ENCODE measurements at regions not wholly inside any gene's neighbourhood (a gene's known extent, or its start where the extent isn't known, plus 50 kb on each side); places are given as distances from the start of the nearest gene placed in this dataset.
A peak's percentile ranks its signal among the peaks of the same experiment; 100 is the strongest.

GRCh38 chr21:43348170-43348766 is 78.7 kb downstream of the SIK1 start:
- no peak for DNase-seq

GRCh38 chr21:43347461-43348169 is 79.3 kb downstream of the SIK1 start:
- no peak for DNase-seq

- DNase-seq: no peak
These were observed 80.4 kb downstream of the SIK1 start for GRCh38 chr21:43346551-43346950.

GRCh38 chr21:43345746-43346409 is 81.1 kb downstream of the SIK1 start:
- no peak for DNase-seq

- no peak for DNase-seq
These were observed 81.7 kb downstream of the SIK1 start for GRCh38 chr21:43345046-43345745.

GRCh38 chr21:43343992-43344886 is 82.7 kb downstream of the SIK1 start:
- no peak for DNase-seq

GRCh38 chr21:43343095-43343991 is 83.6 kb downstream of the SIK1 start:
- DNase-seq: peak; percentile 86

GRCh38 chr21:43342301-43342881 is 84.5 kb downstream of the SIK1 start:
- no peak for DNase-seq

- no peak for DNase-seq
These were observed 85.4 kb downstream of the SIK1 start for GRCh38 chr21:43341378-43342161.

- no peak for DNase-seq
These were observed 86.2 kb downstream of the SIK1 start for GRCh38 chr21:43340491-43341377.

- no peak for DNase-seq
These were observed 87.3 kb downstream of the SIK1 start for GRCh38 chr21:43339668-43340067.

GRCh38 chr21:43338951-43339350 is 88.0 kb downstream of the SIK1 start:
- no peak for DNase-seq

- DNase-seq: no peak
These were observed 88.9 kb downstream of the SIK1 start for GRCh38 chr21:43337901-43338655.

- DNase-seq: no peak
These were observed 91.8 kb downstream of the SIK1 start for GRCh38 chr21:43335119-43335518.

GRCh38 chr21:43334214-43334958 is 92.5 kb downstream of the SIK1 start:
- DNase-seq: no peak

- no peak for DNase-seq
These were observed 93.5 kb downstream of the SIK1 start for GRCh38 chr21:43333298-43334062.

- DNase-seq: no peak
These were observed 94.1 kb downstream of the SIK1 start for GRCh38 chr21:43332861-43333297.

All from NCI-H1417 treated with DMSO at 0.1 percent for 48 hours (cell line).